Liver (tissue), 8 donors: ENCODE measurements at regions not wholly inside any gene's neighbourhood (a gene's known extent, or its start where the extent isn't known, plus 50 kb on each side); places are given as distances from the start of the nearest gene placed in this dataset.

Experiments
- DNase-seq: peaks from one replicate; pipeline ENCODE4 v3.0.0-alpha.2; 2017; ENCODE audit warnings: low spot score
- H3K27ac ChIP-seq, 2 donors: one replicate each; pipeline ENCODE4 v1.7.0; 2013; ENCODE audit warnings: inconsistent platforms in 2 of 2, low read length in 2 of 2, control low read depth in 1 of 2, low read depth in 1 of 2, mild to moderate bottlenecking in 1 of 2
- H3K27me3 ChIP-seq, 4 donors: one replicate each; pipeline versions ENCODE4 v1.6.1 to v1.7.0; 2013; ENCODE audit warnings: low read length in 3 of 4, inconsistent platforms in 1 of 4, mild to moderate bottlenecking in 1 of 4, moderate library complexity in 1 of 4; ENCODE audit not compliant: control insufficient read depth in 4 of 4, insufficient read depth in 4 of 4
- H3K36me3 ChIP-seq, 4 donors: one replicate each; pipeline versions ENCODE4 v1.6.1 to v1.7.0; 2013; ENCODE audit warnings: low read length in 3 of 4, mild to moderate bottlenecking in 3 of 4, low read depth in 1 of 4, moderate library complexity in 1 of 4; ENCODE audit not compliant: control insufficient read depth in 4 of 4, insufficient read depth in 3 of 4
- H3K4me1 ChIP-seq, 4 donors: one replicate each; pipeline versions ENCODE4 v1.6.1 to v1.7.0; 2013; ENCODE audit warnings: low read length in 3 of 4, mild to moderate bottlenecking in 3 of 4, moderate library complexity in 1 of 4; ENCODE audit not compliant: control insufficient read depth in 4 of 4, insufficient read depth in 4 of 4
- H3K4me3 ChIP-seq, 3 donors: one replicate each; pipeline versions ENCODE4 v1.6.1 to v1.7.0; 2013; ENCODE audit warnings: low read length in 3 of 3, control low read depth in 1 of 3, low read depth in 1 of 3, mild to moderate bottlenecking in 1 of 3
- H3K9ac ChIP-seq, 2 donors: one replicate each; pipeline ENCODE4 v1.7.0; 2013; ENCODE audit warnings: low read length in 2 of 2, mild to moderate bottlenecking in 2 of 2, moderate library complexity in 2 of 2, control low read depth in 1 of 2, low read depth in 1 of 2
- H3K9me3 ChIP-seq, 4 donors: one replicate each; pipeline versions ENCODE4 v1.6.1 to v1.7.0; 2013; ENCODE audit warnings: low read length in 3 of 4; ENCODE audit not compliant: control insufficient read depth in 4 of 4
- ATF3 ChIP-seq: IDR thresholded peaks from 2 replicates; pipeline ENCODE4 v1.6.1; 2016; ENCODE audit warnings: antibody characterized with exemption
- CTCF ChIP-seq: fragments of 150-350 bp; IDR thresholded peaks from 2 replicates; pipeline ENCODE4 v1.5.1; 2017; ENCODE audit warnings: improper control_type of control experiment, low read depth, low read length; ENCODE audit not compliant: missing input control
- EGR1 ChIP-seq, 2 donors: IDR thresholded peaks; 2 replicates each; pipeline ENCODE4 v1.6.1; 2016 to 2018; ENCODE audit warnings: antibody characterized with exemption in 2 of 2, low read depth in 2 of 2
- FOXA1 ChIP-seq: IDR thresholded peaks from 2 replicates; pipeline ENCODE4 v1.6.1; 2016; ENCODE audit warnings: antibody characterized with exemption
- FOXA2 ChIP-seq: IDR thresholded peaks from 2 replicates; pipeline ENCODE4 v1.6.1; 2016; ENCODE audit warnings: antibody characterized with exemption
- GABPA ChIP-seq, 2 donors: IDR thresholded peaks in 1 of 2; conservative IDR thresholded peaks in 1 of 2; 2 replicates each; pipeline ENCODE4 v1.6.1; 2016; ENCODE audit warnings: antibody characterized with exemption in 2 of 2, mild to moderate bottlenecking in 1 of 2, moderate library complexity in 1 of 2
- HNF4A ChIP-seq, 2 donors: conservative IDR thresholded peaks; 2 replicates each; pipeline ENCODE4 v1.6.1; 2016; ENCODE audit warnings: antibody characterized with exemption in 2 of 2, mild to moderate bottlenecking in 2 of 2
- HNF4G ChIP-seq: IDR thresholded peaks from 2 replicates; pipeline ENCODE4 v1.6.1; 2016; ENCODE audit warnings: antibody characterized with exemption
- JUND ChIP-seq, 2 donors: IDR thresholded peaks; 2 replicates each; pipeline ENCODE4 v1.6.1; 2016; ENCODE audit warnings: antibody characterized with exemption in 2 of 2
- MAX ChIP-seq: IDR thresholded peaks from 2 replicates; pipeline ENCODE4 v1.6.1; 2016; ENCODE audit warnings: antibody characterized with exemption
- NR2F2 ChIP-seq: IDR thresholded peaks from 2 replicates; pipeline ENCODE4 v1.6.1; 2016; ENCODE audit warnings: antibody characterized with exemption
- RAD21 ChIP-seq, 2 donors: IDR thresholded peaks; 2 replicates each; pipeline ENCODE4 v1.6.1; 2016; ENCODE audit warnings: antibody characterized with exemption in 2 of 2, mild to moderate bottlenecking in 2 of 2
- REST ChIP-seq: IDR thresholded peaks from 2 replicates; pipeline ENCODE4 v1.6.1; 2016; ENCODE audit warnings: antibody characterized with exemption, mild to moderate bottlenecking
- SP1 ChIP-seq: IDR thresholded peaks from 2 replicates; pipeline ENCODE4 v1.6.1; 2018; ENCODE audit warnings: antibody characterized with exemption, mild to moderate bottlenecking
- TAF1 ChIP-seq: conservative IDR thresholded peaks from 2 replicates; pipeline ENCODE4 v1.6.1; 2016; ENCODE audit warnings: antibody characterized with exemption, mild to moderate bottlenecking
- YY1 ChIP-seq: IDR thresholded peaks from 2 replicates; pipeline ENCODE4 v1.6.1; 2016; ENCODE audit warnings: antibody characterized with exemption, mild to moderate bottlenecking
- ZBTB33 ChIP-seq: IDR thresholded peaks from 2 replicates; pipeline ENCODE4 v1.6.1; 2016; ENCODE audit warnings: antibody characterized with exemption
- WGBS: extraction: QIAGEN DNeasy Blood & Tissue Kit; methylation state at CpG from one replicate; pipeline ENCODE4 v1.1.7; 2013; 5-methylcytosine and 5-hydroxymethylcytosine counted together
- donor health status: healthy.
- donor health status: healthy.
- donor health status: healthy.
- donor health status: healthy.
- donor health status: healthy.

GRCh38 chr5:130555429-130555828 lies 609.6 kb downstream of the HINT1 start:
- Histone ChIP-seq H3K9ac (no peak overlapping the region), H3K27me3 (no peaks in the 10 kb centered on the region), H3K36me3 (no peaks in the 10 kb centered on the region), H3K4me3 (no peak overlapping the region), H3K4me1 (no peaks in the 10 kb centered on the region), H3K9me3 (peaks cover 0 to 2% (median 0%) of the 10 kb centered on the region in 4 donors), H3K27ac (no peak overlapping the region)
- 73% methylated on average over 3 of the region's 3 CpGs for WGBS
- no peak for DNase-seq
- TF ChIP-seq ATF3 (no peak), TAF1 (no peak), NR2F2 (no peak), RAD21 (IDR thresholded peaks at IDR 0.05) (no peak), MAX (no peak), ZBTB33 (no peak), FOXA1 (no peak), SP1 (no peak), GABPA (IDR thresholded peaks at IDR 0.05 in 1 of 2, conservative IDR thresholded peaks at IDR 0.05 in 1 of 2) (no peak), CTCF (no peak), JUND (IDR thresholded peaks at IDR 0.05) (no peak), EGR1 (IDR thresholded peaks at IDR 0.05; ENCODE audit: low read depth in 2 of 2) (no peak), HNF4A (conservative IDR thresholded peaks at IDR 0.05) (no peak), YY1 (no peak), HNF4G (no peak), FOXA2 (no peak), REST (no peak)

GRCh38 chr5:130550562-130550928 lies 614.5 kb downstream of the HINT1 start:
- no peak overlapping the region for H3K9ac ChIP-seq
- H3K27ac ChIP-seq, result no peak overlapping the region
- no peak for TF ChIP-seq EGR1 (IDR thresholded peaks at IDR 0.05; ENCODE audit: low read depth in 2 of 2)
- no peaks in the 10 kb centered on the region for H3K36me3 ChIP-seq
- WGBS, result 62% methylated on average over 2 of the region's 2 CpGs
- no peak overlapping the region for H3K4me3 ChIP-seq
- no peaks in the 10 kb centered on the region for H3K9me3 ChIP-seq
- DNase-seq, result no peak
- no peaks in the 10 kb centered on the region for H3K27me3 ChIP-seq
- H3K4me1 ChIP-seq, result no peaks in the 10 kb centered on the region
